SK-N-SH (cell line): ENCODE measurements at regions not wholly inside any gene's neighbourhood (a gene's known extent, or its start where the extent isn't known, plus 50 kb on each side); places are given as distances from the start of the nearest gene placed in this dataset.

Experiments used
- CTCF ChIA-PET: fragments of 300-600, 350-600 bp; formaldehyde crosslinking; extraction: SDS; loops from one replicate; lab custom pipeline; 2021; lab: Yijun Ruan, JAX
- POLR2A ChIA-PET: fragments of 350-600 bp; sonication (Branson Sonifier 250); formaldehyde crosslinking; extraction: SDS; loops from one replicate; lab custom pipeline; 2020; ENCODE audit warnings: antibody characterized with exemption, inconsistent platforms; lab: Yijun Ruan, JAX
- DNase-seq: peaks from one replicate; pipeline ENCODE4 v3.0.0; 2012
- H2AFZ ChIP-seq: fragments of 200-600 bp; sonication (generic); 2 replicates; pipeline ENCODE4 v1.8.1; 2016; ENCODE audit warnings: antibody characterized with exemption, mild to moderate bottlenecking, low read depth
- H3F3A ChIP-seq: fragments of 200-600 bp; sonication (generic); replicated peaks from 2 replicates; pipeline ENCODE3; 2016; ENCODE audit warnings: antibody characterized with exemption, mild to moderate bottlenecking; ENCODE audit not compliant: insufficient read depth
- H3K27ac ChIP-seq, 2 experiments: fragments of 200-500 bp in 1 of 2; fragments of 200-600 bp in 1 of 2; sonication (Bioruptor generic) in 1 of 2; sonication (generic), shearing (Covaris generic) in 1 of 2; 2 replicates each; pipeline versions ENCODE4 v1.5.1 to v1.6.1; 2014 to 2016; ENCODE audit warnings: low read depth in 2 of 2, inconsistent platforms in 1 of 2, low read length in 1 of 2, mild to moderate bottlenecking in 1 of 2, mixed read lengths in 1 of 2
- H3K27me3 ChIP-seq: fragments of 200-600 bp; sonication (generic), shearing (Covaris generic); 2 replicates; pipeline ENCODE4 v1.6.1; 2016; ENCODE audit warnings: mixed run types; ENCODE audit not compliant: insufficient read depth
- H3K36me3 ChIP-seq, 2 experiments: fragments of 200-500 bp in 1 of 2; fragments of 200-600 bp in 1 of 2; sonication (Bioruptor generic) in 1 of 2; sonication (generic) in 1 of 2; replicated peaks in 1 of 2; 2 replicates each; pipeline versions ENCODE3 to v1.5.1; 2014 to 2016; ENCODE audit warnings: low read length in 1 of 2, mild to moderate bottlenecking in 1 of 2; ENCODE audit not compliant: insufficient read depth in 2 of 2, control insufficient read depth in 1 of 2
- H3K4me1 ChIP-seq, 2 experiments: fragments of 200-500 bp in 1 of 2; fragments of 200-600 bp in 1 of 2; sonication (Bioruptor generic) in 1 of 2; sonication (generic), shearing (Covaris generic) in 1 of 2; 2 replicates each; pipeline versions ENCODE4 v1.5.1 to v1.6.1; 2014 to 2016; ENCODE audit warnings: low read depth in 1 of 2, low read length in 1 of 2, mixed run types in 1 of 2; ENCODE audit not compliant: insufficient read depth in 2 of 2, control insufficient read depth in 1 of 2
- H3K4me2 ChIP-seq: fragments of 200-600 bp; sonication (generic), shearing (Covaris generic); 2 replicates; pipeline ENCODE4 v1.6.1; 2017; ENCODE audit warnings: mixed run types
- H3K4me3 ChIP-seq, 2 experiments: fragments of 200-500 bp in 1 of 2; fragments of 200-600 bp in 1 of 2; sonication (Bioruptor generic) in 1 of 2; sonication (generic), shearing (Covaris generic) in 1 of 2; 2 replicates each; pipeline versions ENCODE4 v1.5.1 to v1.8.1; 2014 to 2016; ENCODE audit warnings: low read depth in 2 of 2, inconsistent platforms in 1 of 2, low read length in 1 of 2, mild to moderate bottlenecking in 1 of 2, mixed read lengths in 1 of 2, moderate library complexity in 1 of 2
- H3K79me2 ChIP-seq: fragments of 200-600 bp; sonication (generic); 2 replicates; pipeline ENCODE4 v1.8.1; 2017; ENCODE audit warnings: mild to moderate bottlenecking; ENCODE audit not compliant: insufficient read depth
- H3K9ac ChIP-seq: fragments of 200-600 bp; sonication (generic); 2 replicates; pipeline ENCODE4 v1.6.1; 2017; ENCODE audit warnings: mixed run types
- H3K9me2 ChIP-seq: fragments of 200-600 bp; sonication (generic); 2 replicates; pipeline ENCODE4 v1.6.1; 2017; ENCODE audit warnings: mixed run types
- H3K9me3 ChIP-seq: fragments of 200-600 bp; sonication (generic); 2 replicates; pipeline ENCODE4 v1.6.1; 2017; ENCODE audit warnings: mixed run types, mild to moderate bottlenecking, moderate library complexity
- H4K20me1 ChIP-seq: fragments of 200-600 bp; sonication (generic); 2 replicates; pipeline ENCODE4 v1.6.1; 2017; ENCODE audit warnings: mild to moderate bottlenecking, mixed run types; ENCODE audit not compliant: insufficient read depth
- CTCF ChIP-seq: fragments of 200-600 bp; sonication (generic); IDR thresholded peaks from 2 replicates; pipeline ENCODE4 v1.6.1; 2017; ENCODE audit warnings: antibody characterized with exemption, mild to moderate bottlenecking, moderate library complexity
- FOSL2 ChIP-seq: IDR thresholded peaks from 2 replicates; pipeline ENCODE4 v1.4.0; 2012; ENCODE audit warnings: low read depth, mild to moderate bottlenecking, moderate library complexity, borderline replicate concordance
- FOXM1 ChIP-seq: IDR thresholded peaks from 2 replicates; pipeline ENCODE4 v1.4.0; 2012; ENCODE audit warnings: low read depth, mild to moderate bottlenecking
- GATA2 ChIP-seq: sonication (generic); formaldehyde crosslinking; IDR thresholded peaks from 2 replicates; pipeline ENCODE4 v1.5.0; 2020; ENCODE audit warnings: mild to moderate bottlenecking, missing genetic modification reagents
- MEF2A ChIP-seq: IDR thresholded peaks from 2 replicates; pipeline ENCODE4 v1.4.0; 2012; ENCODE audit warnings: low read depth, borderline replicate concordance
- MXI1 ChIP-seq: IDR thresholded peaks from 2 replicates; pipeline ENCODE4 v1.6.1; 2012; ENCODE audit warnings: mild to moderate bottlenecking, low read depth, low read length, improper control_type of control experiment
- NRF1 ChIP-seq: IDR thresholded peaks from 2 replicates; pipeline ENCODE4 v1.6.1; 2012; ENCODE audit warnings: low read depth, mild to moderate bottlenecking, low read length
- RCOR1 ChIP-seq: fragments of 150-350 bp; IDR thresholded peaks from 2 replicates; pipeline ENCODE4 v1.6.1; 2017; ENCODE audit warnings: antibody characterized with exemption, low read length
- REST ChIP-seq: IDR thresholded peaks from 2 replicates; pipeline ENCODE4 v1.6.1; 2012; ENCODE audit warnings: mild to moderate bottlenecking, low read depth, low read length, moderate library complexity
- RFX5 ChIP-seq: IDR thresholded peaks from 2 replicates; pipeline ENCODE4 v1.6.1; 2012; ENCODE audit warnings: mild to moderate bottlenecking, improper control_type of control experiment, low read length
- RXRA ChIP-seq: IDR thresholded peaks from 2 replicates; pipeline ENCODE4 v1.4.0; 2012; ENCODE audit warnings: low read depth, mild to moderate bottlenecking, borderline replicate concordance
- SMC3 ChIP-seq: IDR thresholded peaks from 2 replicates; pipeline ENCODE4 v1.6.1; 2012; ENCODE audit warnings: low read depth, low read length, improper control_type of control experiment
- USF2 ChIP-seq: fragments of 150-350 bp; IDR thresholded peaks from 2 replicates; pipeline ENCODE4 v1.6.1; 2017; ENCODE audit warnings: antibody characterized with exemption, low read length, low read depth, borderline replicate concordance
- YY1 ChIP-seq: IDR thresholded peaks from 2 replicates; pipeline ENCODE4 v1.4.0; 2012; ENCODE audit warnings: low read depth, mild to moderate bottlenecking
- ZBTB33 ChIP-seq: IDR thresholded peaks from 2 replicates; pipeline ENCODE4 v1.4.0; 2012; ENCODE audit warnings: low read depth, borderline replicate concordance
- WGBS: methylation state at CpG from one replicate; pipeline ENCODE4 v1.1.6; 2017; ENCODE audit warnings: low lambda C conversion rate; 5-methylcytosine and 5-hydroxymethylcytosine counted together

GRCh38 chr20:39468703-39469102 is 506.6 kb downstream of the DHX35 start:
- 47% methylated on average over 2 of the region's 2 CpGs for WGBS
- H2AFZ ChIP-seq = no peak overlapping the region
- ChIA-PET POLR2A (no interaction called here), CTCF (no interaction called here)
- H3K4me2 ChIP-seq = no peak overlapping the region
- no peak for DNase-seq
- H3K9me2 ChIP-seq = no peaks in the 10 kb centered on the region
- no peaks in the 10 kb centered on the region for H3K9me3 ChIP-seq
- peaks cover 0 to 7% of the 10 kb centered on the region in 2 experiments; a peak in 2 of 4 replicates for H3K4me1 ChIP-seq
- no peaks in the 10 kb centered on the region for H3K79me2 ChIP-seq
- no peaks in the 10 kb centered on the region for H3K27me3 ChIP-seq
- no peak overlapping the region for H3K9ac ChIP-seq
- H3K27ac ChIP-seq = no peak overlapping the region
- H4K20me1 ChIP-seq = no peaks in the 10 kb centered on the region
- TF ChIP-seq NRF1 (no peak), FOXM1 (no peak), ZBTB33 (no peak), MEF2A (no peak), FOSL2 (no peak), CTCF (no peak), RXRA (no peak), REST (no peak), SMC3 (no peak), YY1 (no peak), USF2 (no peak), GATA2 (no peak), RFX5 (no peak), RCOR1 (no peak), MXI1 (no peak)
- H3K36me3 ChIP-seq = no peaks in the 10 kb centered on the region
- no peak overlapping the region for H3K4me3 ChIP-seq
- H3F3A ChIP-seq = no peaks in the 10 kb centered on the region
